ENCODE measurements at regions not wholly inside any gene's neighbourhood (a gene's known extent, or its start where the extent isn't known, plus 50 kb on each side); places are given as distances from the start of the nearest gene placed in this dataset.
"Not testable (repeated sequence)": the region's sequence is repeated elsewhere in the genome, so short reads cannot be mapped to it uniquely, and the experiment has no call there.

DNA sequence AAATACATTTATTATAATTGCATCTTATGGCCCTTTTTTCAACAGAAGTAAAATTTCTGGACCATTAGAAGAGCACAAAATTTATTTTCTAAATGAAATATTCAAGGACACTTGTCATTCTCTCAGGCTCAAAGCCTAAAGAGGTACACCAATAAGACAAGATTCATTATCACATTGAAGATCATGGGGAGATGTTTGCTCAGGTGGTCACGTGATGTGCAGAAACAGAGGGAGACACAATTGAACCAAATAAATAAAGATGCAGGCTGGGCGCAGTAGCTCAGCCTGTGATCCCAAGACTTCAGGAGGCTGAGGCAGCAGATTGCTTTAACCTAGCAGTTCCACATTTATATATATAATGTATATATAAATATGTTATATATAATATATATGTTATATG is 53.2 kb upstream of the TMEM254 start:
- Histone ChIP-seq H3F3A (replicated peaks; ENCODE audit: insufficient read depth) (no peaks in the 10 kb centered on the region), H3K27me3 (ENCODE audit: insufficient read depth) (peaks cover 4% of the 10 kb centered on the region; the same call in 1 of the 2 replicates), H3K9me3 (no peaks in the 10 kb centered on the region), H3K36me3 (replicated peaks in 1 of 2; ENCODE audit: control insufficient read depth in 1 of 2, insufficient read depth in 2 of 2, low read length in 1 of 2) (no peaks in the 10 kb centered on the region), H3K4me1 (ENCODE audit: control insufficient read depth in 1 of 2, insufficient read depth in 2 of 2, low read depth in 1 of 2, low read length in 1 of 2) (no peaks in the 10 kb centered on the region), H3K79me2 (ENCODE audit: insufficient read depth) (no peaks in the 10 kb centered on the region), H3K4me3 (ENCODE audit: low read depth in 2 of 2, low read length in 1 of 2) (no peak overlapping the region), H3K9me2 (no peaks in the 10 kb centered on the region), H4K20me1 (ENCODE audit: insufficient read depth) (no peaks in the 10 kb centered on the region), H2AFZ (ENCODE audit: low read depth) (no peak overlapping the region), H3K27ac (ENCODE audit: low read depth in 2 of 2, low read length in 1 of 2) (no peak overlapping the region), H3K9ac (no peak overlapping the region), H3K4me2 (no peak overlapping the region)
- ChIA-PET POLR2A (interaction anchor here (0.6 kb wide), 1 partner anchor 474 kb away, joined by 3 read pairs; no protein-coding TSS in a partner anchor), CTCF (no interaction called here)
- whole genome bisulfite sequencing (ENCODE audit: low lambda C conversion rate): 50% methylated on average over 2 of the region's 2 CpGs
- DNase-seq: no peak
- TF ChIP-seq FOXM1 (IDR thresholded peaks at IDR 0.05; ENCODE audit: low read depth) (no peak), TAF1 (IDR thresholded peaks at IDR 0.05; ENCODE audit: borderline replicate concordance, low read depth, low read length) (no peak)

- H3K4me3 ChIP-seq (ENCODE audit: low read depth in 2 of 2, low read length in 1 of 2); H4K20me1 ChIP-seq (ENCODE audit: insufficient read depth); H3K27ac ChIP-seq (ENCODE audit: low read depth in 2 of 2, low read length in 1 of 2); H3K27me3 ChIP-seq (ENCODE audit: insufficient read depth); H3K4me1 ChIP-seq (ENCODE audit: control insufficient read depth in 1 of 2, insufficient read depth in 2 of 2, low read depth in 1 of 2, low read length in 1 of 2); H3K9me3 ChIP-seq; H3F3A ChIP-seq (replicated peaks; ENCODE audit: insufficient read depth); POLR2A ChIA-PET; H3K36me3 ChIP-seq (replicated peaks in 1 of 2; ENCODE audit: control insufficient read depth in 1 of 2, insufficient read depth in 2 of 2, low read length in 1 of 2); H3K9me2 ChIP-seq; H3K9ac ChIP-seq; H3K4me2 ChIP-seq; DNase-seq; H3K79me2 ChIP-seq (ENCODE audit: insufficient read depth); H2AFZ ChIP-seq (ENCODE audit: low read depth); CTCF ChIA-PET: not testable (repeated sequence)
- 38% methylated on average over 1 of the region's 7 CpGs for WGBS (ENCODE audit: low lambda C conversion rate)
Measured at GRCh38 chr10:80022408-80023001, 56.0 kb upstream of the TMEM254 start.

- CTCF ChIA-PET; H3K9me2 ChIP-seq; H4K20me1 ChIP-seq (ENCODE audit: insufficient read depth); H3K79me2 ChIP-seq (ENCODE audit: insufficient read depth); H3F3A ChIP-seq (replicated peaks; ENCODE audit: insufficient read depth); H3K27me3 ChIP-seq (ENCODE audit: insufficient read depth); H3K4me2 ChIP-seq; H2AFZ ChIP-seq (ENCODE audit: low read depth); H3K27ac ChIP-seq (ENCODE audit: low read depth in 2 of 2, low read length in 1 of 2); H3K9me3 ChIP-seq; H3K9ac ChIP-seq; H3K4me3 ChIP-seq (ENCODE audit: low read depth in 2 of 2, low read length in 1 of 2); H3K36me3 ChIP-seq (replicated peaks in 1 of 2; ENCODE audit: control insufficient read depth in 1 of 2, insufficient read depth in 2 of 2, low read length in 1 of 2); POLR2A ChIA-PET; H3K4me1 ChIP-seq (ENCODE audit: control insufficient read depth in 1 of 2, insufficient read depth in 2 of 2, low read depth in 1 of 2, low read length in 1 of 2); DNase-seq: not testable (repeated sequence)
- WGBS (ENCODE audit: low lambda C conversion rate): 32% methylated on average over 4 of the region's 6 CpGs
Measured at GRCh38 chr10:80018406-80018984, 60.0 kb upstream of the TMEM254 start.

GRCh38 chr10:80017186-80017585 is 61.3 kb upstream of the TMEM254 start:
- H3K4me3 ChIP-seq (ENCODE audit: low read depth in 2 of 2, low read length in 1 of 2); H3K27me3 ChIP-seq (ENCODE audit: insufficient read depth); H3K9me2 ChIP-seq; H3K4me2 ChIP-seq; H3K9me3 ChIP-seq; H3K4me1 ChIP-seq (ENCODE audit: control insufficient read depth in 1 of 2, insufficient read depth in 2 of 2, low read depth in 1 of 2, low read length in 1 of 2); H3K27ac ChIP-seq (ENCODE audit: low read depth in 2 of 2, low read length in 1 of 2); H2AFZ ChIP-seq (ENCODE audit: low read depth); H3K9ac ChIP-seq; H3F3A ChIP-seq (replicated peaks; ENCODE audit: insufficient read depth); H3K79me2 ChIP-seq (ENCODE audit: insufficient read depth); DNase-seq; H3K36me3 ChIP-seq (replicated peaks in 1 of 2; ENCODE audit: control insufficient read depth in 1 of 2, insufficient read depth in 2 of 2, low read length in 1 of 2); POLR2A ChIA-PET; H4K20me1 ChIP-seq (ENCODE audit: insufficient read depth): not testable (repeated sequence)
- 31% methylated on average over 8 of the region's 8 CpGs for whole genome bisulfite sequencing (ENCODE audit: low lambda C conversion rate)
- CTCF ChIA-PET: interaction anchor here (0.9 to 1.3 kb wide), 3 partner anchors 14 to 127 kb away, joined by 3 to 6 read pairs (median 3); no protein-coding TSS in a partner anchor

Measured in SK-N-SH (cell line).